IMR-90 (cell line): ENCODE measurements at regions not wholly inside any gene's neighbourhood (a gene's known extent, or its start where the extent isn't known, plus 50 kb on each side); places are given as distances from the start of the nearest gene placed in this dataset.

ENCODE experiments used
- ATAC-seq: fragments of 200-7000 bp; cut with Tn5 transposase; 2 replicates; pipeline ENCODE4 v1.9.1; 2020; ENCODE audit warnings: low read depth, mild to moderate bottlenecking, moderate library complexity
- BruUV-seq: library from RNA; stranded (reverse); fragments of 400-500 nt; replicated peaks from 2 replicates; lab custom pipeline; 2021; lab: Mats Ljungman, UMichigan
- CTCF ChIA-PET: fragments of 300-600 bp; formaldehyde crosslinking; extraction: SDS; loops from one replicate; lab custom pipeline; 2021; ENCODE audit warnings: antibody characterized with exemption; lab: Yijun Ruan, JAX
- POLR2A ChIA-PET: fragments of 300-600 bp; sonication (Branson Sonifier 250); formaldehyde crosslinking; loops from one replicate; lab custom pipeline; 2022; ENCODE audit warnings: antibody characterized with exemption; ENCODE audit not compliant: unreplicated experiment; lab: Charles Lee
- DNase-seq: peaks from one replicate; pipeline ENCODE4 v3.0.0; 2013
- H2AFZ ChIP-seq: replicated peaks from 2 replicates; pipeline ENCODE3; 2013; ENCODE audit warnings: low read length, mild to moderate bottlenecking; ENCODE audit not compliant: poor library complexity
- H2AK5ac ChIP-seq: 2 replicates; pipeline ENCODE4 v1.6.1; 2013; ENCODE audit warnings: low read depth, low read length, inconsistent platforms
- H2AK9ac ChIP-seq: replicated peaks from 2 replicates; pipeline ENCODE3; 2013; ENCODE audit warnings: mild to moderate bottlenecking, low read depth, low read length, moderate library complexity; ENCODE audit not compliant: poor library complexity
- H2BK120ac ChIP-seq: 2 replicates; pipeline ENCODE4 v1.6.1; 2013; ENCODE audit warnings: low read depth, low read length, inconsistent platforms
- H2BK15ac ChIP-seq: 3 replicates; pipeline ENCODE4 v1.6.1; 2013; ENCODE audit warnings: low read depth, low read length, inconsistent platforms
- H2BK20ac ChIP-seq: 2 replicates; pipeline ENCODE4 v1.6.1; 2013; ENCODE audit warnings: low read depth, mild to moderate bottlenecking, inconsistent platforms, low read length, moderate library complexity
- H2BK5ac ChIP-seq: 2 replicates; pipeline ENCODE4 v1.6.1; 2013; ENCODE audit warnings: mild to moderate bottlenecking, low read depth, low read length, inconsistent platforms; ENCODE audit not compliant: poor library complexity, severe bottlenecking
- H3K14ac ChIP-seq: replicated peaks from 2 replicates; pipeline ENCODE4 v1.6.1; 2013; ENCODE audit warnings: low read depth, low read length, inconsistent platforms
- H3K18ac ChIP-seq: 2 replicates; pipeline ENCODE4 v1.6.1; 2013; ENCODE audit warnings: low read depth, low read length, control low read depth
- H3K23ac ChIP-seq: 2 replicates; pipeline ENCODE4 v1.6.1; 2013; ENCODE audit warnings: low read depth, low read length, inconsistent platforms
- H3K27ac ChIP-seq: 2 replicates; pipeline ENCODE4 v1.5.1; 2013; ENCODE audit warnings: mild to moderate bottlenecking, control low read depth, low read length; ENCODE audit not compliant: insufficient read depth
- H3K27me3 ChIP-seq: 2 replicates; pipeline ENCODE4 v1.6.1; 2013; ENCODE audit warnings: low read length; ENCODE audit not compliant: control insufficient read depth, insufficient read depth
- H3K36me3 ChIP-seq: 2 replicates; pipeline ENCODE4 v1.6.1; 2013; ENCODE audit warnings: low read length, mixed read lengths; ENCODE audit not compliant: control insufficient read depth, insufficient read depth
- H3K4ac ChIP-seq: 2 replicates; pipeline ENCODE4 v1.6.1; 2013; ENCODE audit warnings: low read depth, low read length, inconsistent platforms
- H3K4me1 ChIP-seq: 2 replicates; pipeline ENCODE4 v1.6.1; 2013; ENCODE audit warnings: low read length, mixed read lengths; ENCODE audit not compliant: control insufficient read depth, insufficient read depth
- H3K4me2 ChIP-seq: 2 replicates; pipeline ENCODE4 v1.6.1; 2013; ENCODE audit warnings: low read depth, mild to moderate bottlenecking, control low read depth, low read length, moderate library complexity
- H3K4me3 ChIP-seq: 2 replicates; pipeline ENCODE4 v1.5.1; 2013; ENCODE audit warnings: low read depth, mild to moderate bottlenecking, control low read depth, low read length, moderate library complexity; ENCODE audit not compliant: insufficient read depth
- H3K56ac ChIP-seq: 2 replicates; pipeline ENCODE4 v1.6.1; 2013; ENCODE audit warnings: low read length, inconsistent platforms; ENCODE audit not compliant: insufficient read depth; ENCODE audit errors: extremely low read depth
- H3K79me1 ChIP-seq, 2 experiments: 2 replicates each; pipeline ENCODE4 v1.6.1; 2013; ENCODE audit warnings: low read length in 2 of 2, inconsistent platforms in 1 of 2, low read depth in 1 of 2
- H3K9ac ChIP-seq: 2 replicates; pipeline ENCODE4 v1.6.1; 2013; ENCODE audit warnings: low read depth, low read length, control low read depth
- H3K9me1 ChIP-seq: 2 replicates; pipeline ENCODE4 v1.6.1; 2013; ENCODE audit warnings: low read length, inconsistent platforms; ENCODE audit not compliant: insufficient read depth
- H3K9me3 ChIP-seq: 2 replicates; pipeline ENCODE4 v1.6.1; 2013; ENCODE audit warnings: low read length; ENCODE audit not compliant: control insufficient read depth, insufficient read depth
- H4K20me1 ChIP-seq: 2 replicates; pipeline ENCODE4 v1.6.1; 2013; ENCODE audit warnings: low read length, inconsistent platforms; ENCODE audit not compliant: insufficient read depth
- H4K5ac ChIP-seq: 2 replicates; pipeline ENCODE4 v1.6.1; 2013; ENCODE audit warnings: mild to moderate bottlenecking, low read depth, low read length, control low read depth
- H4K8ac ChIP-seq, 2 experiments: 2 replicates each; pipeline ENCODE4 v1.6.1; 2013; ENCODE audit warnings: low read depth in 2 of 2, low read length in 2 of 2, control low read depth in 1 of 2, inconsistent platforms in 1 of 2
- H4K91ac ChIP-seq: 2 replicates; pipeline ENCODE4 v1.6.1; 2013; ENCODE audit warnings: low read depth, low read length, inconsistent platforms; ENCODE audit not compliant: insufficient read depth
- CEBPB ChIP-seq: IDR thresholded peaks from 2 replicates; pipeline ENCODE4 v1.6.1; 2012; ENCODE audit warnings: low read depth, low read length, improper control_type of control experiment
- MAFK ChIP-seq: IDR thresholded peaks from 2 replicates; pipeline ENCODE4 v1.6.1; 2012; ENCODE audit warnings: low read depth, low read length, improper control_type of control experiment
- MXI1 ChIP-seq: IDR thresholded peaks from 2 replicates; pipeline ENCODE4 v1.6.1; 2012; ENCODE audit warnings: low read depth, mild to moderate bottlenecking, low read length, moderate library complexity, borderline replicate concordance
- WGBS, 2 experiments: methylation state at CpG; one replicate each; pipeline versions ENCODE4 v1.1.5 to v1.1.7; 2013; ENCODE audit warnings: missing lambda C conversion rate in 2 of 2; ENCODE audit not compliant: insufficient read length in 1 of 2; ENCODE audit errors: extremely low coverage in 2 of 2; 5-methylcytosine and 5-hydroxymethylcytosine counted together
- dilution Hi-C: fragments of 300-500 bp; cut with HindIII; formaldehyde crosslinking; loops from one replicate; pipeline ENCODE4 v1.14.3; 2018; ENCODE audit warnings: low sequenced_read_pairs; ENCODE audit not compliant: unreplicated experiment
- in situ Hi-C: fragments of 300-500 bp; cut with MboI; formaldehyde crosslinking; loops from 3 replicates; pipeline ENCODE4 v1.14.3; 2019; ENCODE audit warnings: low sequenced_read_pairs, inconsistent platforms, mixed read lengths
- intact Hi-C: fragments of 100-400 bp; cut with micrococcal nuclease; formaldehyde crosslinking; loops from 2 replicates; pipeline ENCODE4 v1.10.0; 2022

DNA sequence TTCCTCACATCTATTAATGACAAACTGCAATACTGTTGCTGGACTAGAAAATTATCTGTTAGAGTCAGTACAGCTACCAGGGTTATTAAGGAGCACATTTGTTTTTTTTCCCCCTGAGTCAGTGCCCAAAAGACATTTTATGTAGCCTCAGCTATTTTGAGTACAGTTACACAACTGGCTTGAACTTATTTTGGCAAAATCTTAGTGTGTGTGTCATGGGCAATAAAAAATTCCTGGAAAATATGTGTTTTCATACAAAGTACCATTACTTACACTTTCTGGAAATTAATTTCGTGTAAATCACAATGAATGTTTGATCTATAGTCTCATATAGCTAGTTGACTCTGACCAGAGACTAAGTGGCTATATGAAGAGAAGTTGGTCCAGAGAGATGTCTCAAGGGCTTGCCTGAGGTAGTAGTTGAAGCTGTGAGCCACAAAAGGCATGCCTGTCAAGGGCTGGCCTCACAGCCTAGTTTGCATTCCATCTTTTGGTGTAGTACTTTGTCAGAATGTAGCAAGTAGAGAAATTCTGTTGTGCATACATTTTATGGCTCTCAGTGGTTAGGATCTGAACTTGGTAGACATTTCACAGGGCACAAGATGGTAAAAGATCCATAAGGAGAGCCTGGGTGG lies 283.4 kb downstream of the MTX2 start:
- no peaks in the 10 kb centered on the region for H3K9me3 ChIP-seq
- ATAC-seq (peak; percentile 27; the same call in 1 of the 2 replicates), DNase-seq (peak; percentile 65)
- H2BK5ac ChIP-seq = no peak overlapping the region
- WGBS, 2 experiments = no CpG with 5 or more reads among the region's 1 CpG
- peak overlapping the region; percentile 24; the same call in 1 of the 2 replicates for H3K23ac ChIP-seq
- H2AK9ac ChIP-seq = peak overlapping the region; percentile 5
- H3K4me1 ChIP-seq = no peaks in the 10 kb centered on the region
- no peak overlapping the region for H2AFZ ChIP-seq
- H3K36me3 ChIP-seq = no peaks in the 10 kb centered on the region
- CTCF ChIA-PET = interaction anchor here (1.0 to 2.6 kb wide), 4 partner anchors 106 to 425 kb away, joined by 3 to 19 read pairs (median 4); no protein-coding TSS in a partner anchor
- BruUV-seq = no TSS peak
- H3K4me2 ChIP-seq = no peak overlapping the region
- no peak overlapping the region for H3K4me3 ChIP-seq
- peaks cover 3% of the 10 kb centered on the region; the same call in 1 of the 2 replicates for H3K9me1 ChIP-seq
- H2BK20ac ChIP-seq = peak overlapping the region; percentile 42; the same call in 1 of the 2 replicates
- H2AK5ac ChIP-seq = no peak overlapping the region
- H2BK15ac ChIP-seq = no peak overlapping the region
- H3K27me3 ChIP-seq = peaks cover 20% of the 10 kb centered on the region
- H3K79me1 ChIP-seq = no peaks in the 10 kb centered on the region
- dilution Hi-C loops = no loop called here
- no peak overlapping the region for H3K14ac ChIP-seq
- in situ Hi-C loops = loop anchor here (5.0 kb wide), 1 partner anchor 410 kb away; no protein-coding TSS in a partner anchor
- no peak overlapping the region for H3K18ac ChIP-seq
- H4K20me1 ChIP-seq = no peaks in the 10 kb centered on the region
- no peak overlapping the region for H3K9ac ChIP-seq
- H4K5ac ChIP-seq = no peak overlapping the region
- no peak overlapping the region for H3K27ac ChIP-seq
- intact Hi-C loops = no loop called here
- no peak overlapping the region for H4K8ac ChIP-seq
- H3K56ac ChIP-seq = no peak overlapping the region
- POLR2A ChIA-PET = no interaction called here
- no peak overlapping the region for H2BK120ac ChIP-seq
- TF ChIP-seq MXI1 (no peak), MAFK (peak; percentile 72), CEBPB (peak; percentile 70)
- no peak overlapping the region for H3K4ac ChIP-seq
- H4K91ac ChIP-seq = no peak overlapping the region
